Keratinocyte (primary cell): ENCODE measurements at regions not wholly inside any gene's neighbourhood (a gene's known extent, or its start where the extent isn't known, plus 50 kb on each side); places are given as distances from the start of the nearest gene placed in this dataset.

Experiments
- DNase-seq: peaks from one replicate; pipeline ENCODE4 v3.0.0-alpha.2; 2011; ENCODE audit warnings: low read depth, missing footprints, low spot score
- FAIRE-seq: peaks from 2 replicates; lab custom pipeline; 2011; peaks lifted over from hg19 to GRCh38; lab: Jason Lieb, UNC
- H2AFZ ChIP-seq: 2 replicates; pipeline ENCODE4 v1.6.0; 2012; ENCODE audit warnings: low read length, control low read depth, inconsistent platforms; ENCODE audit not compliant: control insufficient read depth
- H3K27ac ChIP-seq: 2 replicates; pipeline ENCODE4 v1.5.1; 2011; ENCODE audit warnings: low read length; ENCODE audit not compliant: control insufficient read depth, insufficient read depth
- H3K27me3 ChIP-seq: 3 replicates; pipeline ENCODE4 v1.6.0; 2011; ENCODE audit warnings: low read length; ENCODE audit not compliant: control insufficient read depth, insufficient read depth; ENCODE audit errors: extremely low read depth
- H3K36me3 ChIP-seq, 2 experiments: 2 replicates in 1 of 2; 3 replicates in 1 of 2; pipeline ENCODE4 v1.5.1; 2011; ENCODE audit warnings: low read length in 2 of 2, mild to moderate bottlenecking in 1 of 2; ENCODE audit not compliant: control insufficient read depth in 2 of 2, insufficient read depth in 2 of 2; ENCODE audit errors: extremely low read depth in 1 of 2
- H3K4me1 ChIP-seq: 3 replicates; pipeline ENCODE4 v1.5.1; 2011; ENCODE audit warnings: low read length; ENCODE audit not compliant: control insufficient read depth, insufficient read depth; ENCODE audit errors: extremely low read depth
- H3K4me2 ChIP-seq: 3 replicates; pipeline ENCODE4 v1.6.0; 2011; ENCODE audit warnings: low read depth, low read length; ENCODE audit not compliant: control insufficient read depth, insufficient read depth; ENCODE audit errors: extremely low read depth
- H3K4me3 ChIP-seq, 3 experiments: fragments of 200-600 bp in 1 of 3; sonication (generic) in 1 of 3; 2 replicates in 2 of 3; 3 replicates in 1 of 3; pipeline ENCODE4 v1.5.1; 2011 to 2016; ENCODE audit warnings: low read length in 3 of 3, mild to moderate bottlenecking in 3 of 3, control low read depth in 2 of 3, inconsistent platforms in 1 of 3, low read depth in 1 of 3, mixed read lengths in 1 of 3, mixed run types in 1 of 3, moderate library complexity in 1 of 3; ENCODE audit not compliant: control insufficient read depth in 2 of 3, insufficient read depth in 2 of 3; ENCODE audit errors: extremely low read depth in 1 of 3
- H3K79me2 ChIP-seq: 2 replicates; pipeline ENCODE4 v1.6.0; 2012; ENCODE audit warnings: low read length; ENCODE audit not compliant: control insufficient read depth, insufficient read depth
- H3K9ac ChIP-seq: 3 replicates; pipeline ENCODE4 v1.6.0; 2011; ENCODE audit warnings: low read length; ENCODE audit not compliant: control insufficient read depth, insufficient read depth; ENCODE audit errors: extremely low read depth
- H3K9me1 ChIP-seq: 3 replicates; pipeline ENCODE4 v1.6.0; 2011; ENCODE audit warnings: low read length; ENCODE audit not compliant: control insufficient read depth, insufficient read depth; ENCODE audit errors: extremely low read depth
- H3K9me3 ChIP-seq: 2 replicates; pipeline ENCODE4 v1.5.1; 2012; ENCODE audit warnings: low read depth, low read length; ENCODE audit not compliant: control insufficient read depth
- H4K20me1 ChIP-seq: 3 replicates; pipeline ENCODE4 v1.6.0; 2011; ENCODE audit warnings: low read length; ENCODE audit not compliant: control insufficient read depth, insufficient read depth; ENCODE audit errors: extremely low read depth
- CTCF ChIP-seq, 3 experiments: IDR thresholded peaks in 1 of 3; conservative IDR thresholded peaks in 1 of 3; optimal IDR thresholded peaks in 1 of 3; 2 replicates in 2 of 3; 3 replicates in 1 of 3; pipeline versions ENCODE3 to v1.5.1; 2011; ENCODE audit warnings: low read length in 3 of 3, mild to moderate bottlenecking in 3 of 3, moderate library complexity in 2 of 3, control low read depth in 1 of 3, inconsistent platforms in 1 of 3; ENCODE audit not compliant: insufficient read depth in 2 of 3; ENCODE audit errors: extremely low read depth in 1 of 3
- EZH2 ChIP-seq: IDR thresholded peaks from one replicate; pipeline ENCODE4 v1.6.1; 2012; ENCODE audit warnings: inconsistent platforms, mild to moderate bottlenecking, low read length, moderate library complexity
- dilution Hi-C: fragments of 300-500 bp; cut with MboI; formaldehyde crosslinking; loops from one replicate; pipeline ENCODE4 v1.7.0; 2020; ENCODE audit warnings: low sequenced_read_pairs; ENCODE audit not compliant: extremely low pct_ligation_motif_present

- no peak for TF ChIP-seq CTCF (optimal IDR thresholded peaks at IDR 0.05 in 1 of 3, IDR thresholded peaks at IDR 0.05 in 1 of 3, conservative IDR thresholded peaks at IDR 0.05 in 1 of 3; ENCODE audit: extremely low read depth in 1 of 3, insufficient read depth in 2 of 3, low read length in 3 of 3)
- no peak for TF ChIP-seq EZH2
- no peaks in the 10 kb centered on the region for H4K20me1 ChIP-seq
- H3K4me3 ChIP-seq, result no peak overlapping the region
- H3K79me2 ChIP-seq, result no peaks in the 10 kb centered on the region
- H3K27me3 ChIP-seq, result no peaks in the 10 kb centered on the region
- no peak overlapping the region for H2AFZ ChIP-seq
- H3K9ac ChIP-seq, result no peak overlapping the region
- FAIRE-seq (no peak), DNase-seq (no peak)
- no peaks in the 10 kb centered on the region for H3K4me1 ChIP-seq
- no peaks in the 10 kb centered on the region for H3K9me1 ChIP-seq
- H3K4me2 ChIP-seq, result no peak overlapping the region
- no peaks in the 10 kb centered on the region for H3K36me3 ChIP-seq
- no peaks in the 10 kb centered on the region for H3K9me3 ChIP-seq
- dilution Hi-C loops, result no loop called here
- H3K27ac ChIP-seq, result no peak overlapping the region
Observed at GRCh38 chr5:169460896-169461295, 122.7 kb upstream of the SPDL1 start.

- Histone ChIP-seq H2AFZ (no peak overlapping the region), H3K4me1 (no peaks in the 10 kb centered on the region), H3K9ac (no peak overlapping the region), H3K27ac (no peak overlapping the region), H4K20me1 (no peaks in the 10 kb centered on the region), H3K9me1 (no peaks in the 10 kb centered on the region), H3K36me3 (no peaks in the 10 kb centered on the region), H3K4me2 (no peak overlapping the region), H3K9me3 (no peaks in the 10 kb centered on the region), H3K27me3 (no peaks in the 10 kb centered on the region), H3K4me3 (no peak overlapping the region), H3K79me2 (no peaks in the 10 kb centered on the region)
- no peak for DNase-seq
- no peak for FAIRE-seq
- TF ChIP-seq EZH2, result no peak
- TF ChIP-seq CTCF (optimal IDR thresholded peaks at IDR 0.05 in 1 of 3, IDR thresholded peaks at IDR 0.05 in 1 of 3, conservative IDR thresholded peaks at IDR 0.05 in 1 of 3; ENCODE audit: extremely low read depth in 1 of 3, insufficient read depth in 2 of 3, low read length in 3 of 3), result no peak
- dilution Hi-C loops, result no loop called here
Observed at GRCh38 chr5:169460123-169460522, 123.5 kb upstream of the SPDL1 start.
